SH-SY5Y (cell line): ENCODE measurements at regions not wholly inside any gene's neighbourhood (a gene's known extent, or its start where the extent isn't known, plus 50 kb on each side); places are given as distances from the start of the nearest gene placed in this dataset.

Experiments
- GATA2 ChIP-seq: IDR thresholded peaks from 2 replicates; pipeline ENCODE4 v1.6.1; 2011; ENCODE audit warnings: mild to moderate bottlenecking, low read depth, low read length
- GATA3 ChIP-seq: IDR thresholded peaks from 2 replicates; pipeline ENCODE4 v1.6.1; 2011; ENCODE audit warnings: low read depth, mild to moderate bottlenecking, low read length, moderate library complexity

- TF ChIP-seq GATA2: no peak
- no peak for TF ChIP-seq GATA3
Measured at GRCh38 chr3:40850861-40851260, 326.1 kb downstream of the ZNF621 start.

GRCh38 chr3:40851836-40852235, 327.1 kb downstream of the ZNF621 start:
- no peak for TF ChIP-seq GATA2
- no peak for TF ChIP-seq GATA3

- TF ChIP-seq GATA3 (no peak), GATA2 (no peak)
Measured at GRCh38 chr3:40852712-40853111, 328.0 kb downstream of the ZNF621 start.

GRCh38 chr3:40853474-40853873, 328.7 kb downstream of the ZNF621 start:
- TF ChIP-seq GATA2 (no peak), GATA3 (no peak)

GRCh38 chr3:40855871-40856270, 331.1 kb downstream of the ZNF621 start:
- TF ChIP-seq GATA2 (no peak), GATA3 (no peak)

- TF ChIP-seq GATA2 (no peak), GATA3 (no peak)
Measured at GRCh38 chr3:40858364-40859115, 333.8 kb downstream of the ZNF621 start.

GRCh38 chr3:40862946-40863345, 336.4 kb upstream of the CTNNB1 start:
- TF ChIP-seq GATA2 (no peak), GATA3 (no peak)

- no peak for TF ChIP-seq GATA3
- TF ChIP-seq GATA2: no peak
Measured at GRCh38 chr3:40864146-40864782, 335.0 kb upstream of the CTNNB1 start.

GRCh38 chr3:40864915-40865314, 334.4 kb upstream of the CTNNB1 start:
- TF ChIP-seq GATA2: no peak
- TF ChIP-seq GATA3: no peak

GRCh38 chr3:40867797-40868196, 331.5 kb upstream of the CTNNB1 start:
- no peak for TF ChIP-seq GATA3
- TF ChIP-seq GATA2: no peak

- TF ChIP-seq GATA2 (no peak), GATA3 (no peak)
Measured at GRCh38 chr3:40869013-40869412, 330.3 kb upstream of the CTNNB1 start.

GRCh38 chr3:40869939-40870338, 329.4 kb upstream of the CTNNB1 start:
- no peak for TF ChIP-seq GATA3
- no peak for TF ChIP-seq GATA2

- no peak for TF ChIP-seq GATA3
- no peak for TF ChIP-seq GATA2
Measured at GRCh38 chr3:40871394-40871793, 327.9 kb upstream of the CTNNB1 start.

GRCh38 chr3:40872258-40872920, 326.9 kb upstream of the CTNNB1 start:
- TF ChIP-seq GATA3: no peak

GRCh38 chr3:40873476-40873875, 325.8 kb upstream of the CTNNB1 start:
- TF ChIP-seq GATA2 (no peak), GATA3 (no peak)
